ENCODE measurements at regions not wholly inside any gene's neighbourhood (a gene's known extent, or its start where the extent isn't known, plus 50 kb on each side); places are given as distances from the start of the nearest gene placed in this dataset.

- Histone ChIP-seq H3K4me1 (peaks cover 0 to 24% (median 8%) of the 10 kb centered on the region in 3 donors), H3K27me3 (no peaks in the 10 kb centered on the region), H3K9me3 (no peaks in the 10 kb centered on the region), H3K4me3 (no peak overlapping the region), H3K27ac (peak overlapping the region; percentile 64 to 87 (median 81)), H3K36me3 (no peaks in the 10 kb centered on the region)
- no peak for DNase-seq
- intact Hi-C loops (cut with DNase I): no loop called here
- WGBS, 2 donors: 37 to 39% methylated on average over 4 of the region's 4 CpGs
- TF ChIP-seq, protein P1, sequence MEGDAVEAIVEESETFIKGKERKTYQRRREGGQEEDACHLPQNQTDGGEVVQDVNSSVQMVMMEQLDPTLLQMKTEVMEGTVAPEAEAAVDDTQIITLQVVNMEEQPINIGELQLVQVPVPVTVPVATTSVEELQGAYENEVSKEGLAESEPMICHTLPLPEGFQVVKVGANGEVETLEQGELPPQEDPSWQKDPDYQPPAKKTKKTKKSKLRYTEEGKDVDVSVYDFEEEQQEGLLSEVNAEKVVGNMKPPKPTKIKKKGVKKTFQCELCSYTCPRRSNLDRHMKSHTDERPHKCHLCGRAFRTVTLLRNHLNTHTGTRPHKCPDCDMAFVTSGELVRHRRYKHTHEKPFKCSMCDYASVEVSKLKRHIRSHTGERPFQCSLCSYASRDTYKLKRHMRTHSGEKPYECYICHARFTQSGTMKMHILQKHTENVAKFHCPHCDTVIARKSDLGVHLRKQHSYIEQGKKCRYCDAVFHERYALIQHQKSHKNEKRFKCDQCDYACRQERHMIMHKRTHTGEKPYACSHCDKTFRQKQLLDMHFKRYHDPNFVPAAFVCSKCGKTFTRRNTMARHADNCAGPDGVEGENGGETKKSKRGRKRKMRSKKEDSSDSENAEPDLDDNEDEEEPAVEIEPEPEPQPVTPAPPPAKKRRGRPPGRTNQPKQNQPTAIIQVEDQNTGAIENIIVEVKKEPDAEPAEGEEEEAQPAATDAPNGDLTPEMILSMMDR (IDR thresholded peaks at IDR 0.05): no peak
Measured at GRCh38 chr9:119026120-119026519, 343.1 kb downstream of the BRINP1 start.

GRCh38 chr9:119027901-119028699 lies 341.1 kb downstream of the BRINP1 start:
- intact Hi-C loops (cut with DNase I): no loop called here
- Histone ChIP-seq H3K27ac (peak overlapping the region; percentile 65 to 87 (median 78)), H3K36me3 (no peaks in the 10 kb centered on the region), H3K4me3 (no peak overlapping the region), H3K4me1 (peaks cover 0 to 24% (median 8%) of the 10 kb centered on the region in 3 donors), H3K9me3 (no peaks in the 10 kb centered on the region), H3K27me3 (no peaks in the 10 kb centered on the region)
- DNase-seq: no peak
- 65 to 74% methylated on average over 7 of the region's 7 CpGs for WGBS, 2 donors
- no peak for TF ChIP-seq POLR2A (IDR thresholded peaks at IDR 0.05)
- TF ChIP-seq, protein P1 (IDR thresholded peaks at IDR 0.05): no peak

- H3K27me3 ChIP-seq: no peaks in the 10 kb centered on the region
- H3K4me3 ChIP-seq: no peak overlapping the region
- TF ChIP-seq, protein P1 (IDR thresholded peaks at IDR 0.05): no peak
- no peak for TF ChIP-seq POLR2A (IDR thresholded peaks at IDR 0.05)
- intact Hi-C loops (cut with DNase I): no loop called here
- peaks cover 0 to 24% (median 8%) of the 10 kb centered on the region in 3 donors for H3K4me1 ChIP-seq
- WGBS, 2 donors: 89 to 92% methylated on average over 5 of the region's 5 CpGs
- no peaks in the 10 kb centered on the region for H3K36me3 ChIP-seq
- no peak overlapping the region for H3K27ac ChIP-seq
- no peak for DNase-seq
- H3K9me3 ChIP-seq: no peaks in the 10 kb centered on the region
Measured at GRCh38 chr9:119029886-119030285, 339.3 kb downstream of the BRINP1 start.

GRCh38 chr9:119033596-119033995 lies 335.6 kb downstream of the BRINP1 start:
- Histone ChIP-seq H3K36me3 (no peaks in the 10 kb centered on the region), H3K9me3 (no peaks in the 10 kb centered on the region), H3K27me3 (no peaks in the 10 kb centered on the region), H3K4me3 (no peak overlapping the region), H3K4me1 (no peaks in the 10 kb centered on the region), H3K27ac (no peak overlapping the region)
- WGBS, 2 donors: 71 to 73% methylated on average over 3 of the region's 3 CpGs
- TF ChIP-seq, protein P1 (IDR thresholded peaks at IDR 0.05): no peak
- TF ChIP-seq POLR2A (IDR thresholded peaks at IDR 0.05): no peak
- DNase-seq: no peak
- intact Hi-C loops (cut with DNase I): no loop called here

DNA sequence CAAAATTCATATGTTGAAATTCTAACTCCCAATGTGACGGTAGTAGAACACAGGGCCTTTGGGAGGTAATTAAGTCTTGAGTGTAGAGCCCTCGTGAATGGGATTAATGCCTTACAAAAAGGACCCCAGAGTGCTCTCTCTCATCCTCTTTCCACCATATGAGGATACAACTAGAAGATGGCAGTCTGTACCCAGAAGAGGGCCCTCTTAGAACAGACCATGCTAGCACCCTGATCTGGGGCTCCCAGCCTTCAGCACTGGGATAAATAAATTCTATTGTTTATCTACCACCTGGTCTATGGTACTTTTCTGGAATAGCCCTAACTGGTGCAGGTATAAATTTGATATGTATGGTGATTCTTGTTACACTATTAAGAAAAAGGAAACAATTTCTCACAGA lies 332.3 kb downstream of the BRINP1 start:
- DNase-seq: no peak
- H3K4me3 ChIP-seq: no peak overlapping the region
- intact Hi-C loops (cut with DNase I): no loop called here
- H3K4me1 ChIP-seq: no peaks in the 10 kb centered on the region
- no peaks in the 10 kb centered on the region for H3K9me3 ChIP-seq
- no peak for TF ChIP-seq POLR2A (IDR thresholded peaks at IDR 0.05)
- TF ChIP-seq, protein P1 (IDR thresholded peaks at IDR 0.05): no peak
- H3K27me3 ChIP-seq: no peaks in the 10 kb centered on the region
- H3K36me3 ChIP-seq: no peaks in the 10 kb centered on the region
- WGBS, 2 donors: 77 to 92% methylated on average over 2 of the region's 2 CpGs
- no peak overlapping the region for H3K27ac ChIP-seq
